Endothelial cell (in vitro differentiated cells): ENCODE measurements at regions not wholly inside any gene's neighbourhood (a gene's known extent, or its start where the extent isn't known, plus 50 kb on each side); places are given as distances from the start of the nearest gene placed in this dataset.

Experiments used
- DNase-seq: peaks from one replicate; pipeline ENCODE4 v3.0.0; 2021; ENCODE audit warnings: low spot score
- H3K27ac Mint-ChIP-seq: one replicate; pipeline ENCODE4 v1.8.0; 2021; ENCODE audit warnings: mixed read lengths, inconsistent platforms; ENCODE audit not compliant: unreplicated experiment
- H3K27me3 Mint-ChIP-seq: one replicate; pipeline ENCODE4 v1.8.0; 2021; ENCODE audit warnings: mild to moderate bottlenecking, moderate library complexity, mixed read lengths, inconsistent platforms; ENCODE audit not compliant: unreplicated experiment
- H3K36me3 Mint-ChIP-seq: one replicate; pipeline ENCODE4 v1.8.0; 2021; ENCODE audit warnings: mild to moderate bottlenecking, low read depth, mixed read lengths, inconsistent platforms; ENCODE audit not compliant: unreplicated experiment
- H3K4me1 Mint-ChIP-seq: one replicate; pipeline ENCODE4 v1.8.0; 2021; ENCODE audit warnings: mild to moderate bottlenecking, mixed read lengths, inconsistent platforms; ENCODE audit not compliant: unreplicated experiment
- H3K4me3 Mint-ChIP-seq: one replicate; pipeline ENCODE4 v1.8.0; 2021; ENCODE audit warnings: mild to moderate bottlenecking, mixed read lengths, inconsistent platforms; ENCODE audit not compliant: unreplicated experiment
- H3K9me3 Mint-ChIP-seq: one replicate; pipeline ENCODE4 v1.8.0; 2021; ENCODE audit warnings: mixed read lengths, inconsistent platforms; ENCODE audit not compliant: unreplicated experiment
- TF ChIP-seq, protein P1 (sequence below): fragments of 200-600 bp; sonication (generic); IDR thresholded peaks from one replicate; pipeline ENCODE4 v1.5.0; 2021; ENCODE audit warnings: antibody characterized with exemption; ENCODE audit not compliant: unreplicated experiment

DNA sequence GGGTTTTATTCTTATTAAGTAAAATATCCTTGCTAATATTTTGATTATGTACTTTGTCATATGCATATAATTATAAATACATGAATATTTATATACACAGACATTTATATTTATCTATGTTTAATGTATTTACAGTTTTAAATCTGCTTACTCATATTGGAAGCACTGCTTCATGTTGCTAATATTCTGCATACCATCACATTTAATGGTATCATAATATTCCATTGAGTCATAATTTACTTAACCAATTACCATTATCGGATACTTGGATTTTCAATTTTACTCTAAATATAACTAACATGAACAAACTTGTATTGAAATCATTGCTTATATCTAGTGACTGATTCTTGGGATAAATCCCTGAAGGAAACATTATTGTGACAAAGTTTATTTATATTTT lies 155.2 kb downstream of the MBL2 start:
- Mint-ChIP-seq H3K36me3 (no peaks in the 10 kb centered on the region), H3K4me1 (peaks cover 10% of the 10 kb centered on the region), H3K9me3 (no peaks in the 10 kb centered on the region), H3K27ac (no peak overlapping the region), H3K27me3 (peaks cover 3% of the 10 kb centered on the region), H3K4me3 (no peak overlapping the region)
- DNase-seq: no peak
- TF ChIP-seq, protein P1, sequence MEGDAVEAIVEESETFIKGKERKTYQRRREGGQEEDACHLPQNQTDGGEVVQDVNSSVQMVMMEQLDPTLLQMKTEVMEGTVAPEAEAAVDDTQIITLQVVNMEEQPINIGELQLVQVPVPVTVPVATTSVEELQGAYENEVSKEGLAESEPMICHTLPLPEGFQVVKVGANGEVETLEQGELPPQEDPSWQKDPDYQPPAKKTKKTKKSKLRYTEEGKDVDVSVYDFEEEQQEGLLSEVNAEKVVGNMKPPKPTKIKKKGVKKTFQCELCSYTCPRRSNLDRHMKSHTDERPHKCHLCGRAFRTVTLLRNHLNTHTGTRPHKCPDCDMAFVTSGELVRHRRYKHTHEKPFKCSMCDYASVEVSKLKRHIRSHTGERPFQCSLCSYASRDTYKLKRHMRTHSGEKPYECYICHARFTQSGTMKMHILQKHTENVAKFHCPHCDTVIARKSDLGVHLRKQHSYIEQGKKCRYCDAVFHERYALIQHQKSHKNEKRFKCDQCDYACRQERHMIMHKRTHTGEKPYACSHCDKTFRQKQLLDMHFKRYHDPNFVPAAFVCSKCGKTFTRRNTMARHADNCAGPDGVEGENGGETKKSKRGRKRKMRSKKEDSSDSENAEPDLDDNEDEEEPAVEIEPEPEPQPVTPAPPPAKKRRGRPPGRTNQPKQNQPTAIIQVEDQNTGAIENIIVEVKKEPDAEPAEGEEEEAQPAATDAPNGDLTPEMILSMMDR: no peak

DNA sequence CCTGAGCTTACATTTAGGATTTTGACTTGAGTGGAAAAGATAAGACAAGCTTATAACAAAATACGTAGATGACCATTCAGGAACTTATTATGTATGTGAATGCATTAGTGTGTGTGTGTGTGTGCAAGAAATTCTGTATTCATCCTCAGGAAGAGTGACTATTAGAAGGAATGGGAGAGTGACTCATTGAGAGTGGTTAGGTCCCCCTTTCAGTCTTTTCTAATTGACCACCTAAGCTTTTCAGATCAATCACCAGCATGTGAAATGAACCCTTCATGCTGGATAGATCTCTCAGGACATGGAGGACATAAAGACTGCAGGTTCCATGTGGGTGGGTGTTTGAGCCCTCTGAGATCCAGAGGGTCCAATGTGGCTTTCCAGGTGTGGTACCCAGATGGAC lies 153.5 kb downstream of the MBL2 start:
- Mint-ChIP-seq H3K36me3 (no peaks in the 10 kb centered on the region), H3K4me1 (peaks cover 16% of the 10 kb centered on the region), H3K9me3 (no peaks in the 10 kb centered on the region), H3K27me3 (peaks cover 3% of the 10 kb centered on the region), H3K4me3 (no peak overlapping the region), H3K27ac (no peak overlapping the region)
- TF ChIP-seq, protein P1: no peak
- no peak for DNase-seq

DNA sequence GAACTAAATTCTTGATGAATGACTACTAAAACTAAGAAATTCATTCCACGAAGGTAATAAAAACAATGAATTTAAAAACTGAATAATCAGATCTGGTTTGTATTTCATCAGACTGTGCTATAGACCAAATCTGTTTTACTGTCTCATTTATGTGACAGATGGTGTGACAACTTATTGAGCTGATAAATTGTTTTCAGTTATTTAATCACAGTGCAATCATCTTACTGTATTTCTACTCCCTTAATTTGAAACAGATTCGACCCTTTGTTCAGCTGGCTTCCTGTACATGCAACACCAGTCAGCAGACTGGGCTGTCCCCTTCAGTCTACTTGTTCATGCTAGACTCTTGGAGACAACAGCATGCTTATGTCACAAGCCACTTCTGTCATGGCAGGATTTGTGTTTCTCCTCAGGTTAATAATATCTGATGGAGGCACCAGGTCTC lies 150.9 kb downstream of the MBL2 start:
- Mint-ChIP-seq H3K36me3 (no peaks in the 10 kb centered on the region), H3K4me3 (no peak overlapping the region), H3K27ac (no peak overlapping the region), H3K9me3 (no peaks in the 10 kb centered on the region), H3K27me3 (peaks cover 3% of the 10 kb centered on the region), H3K4me1 (peaks cover 18% of the 10 kb centered on the region)
- no peak for DNase-seq
- TF ChIP-seq, protein P1: no peak

DNA sequence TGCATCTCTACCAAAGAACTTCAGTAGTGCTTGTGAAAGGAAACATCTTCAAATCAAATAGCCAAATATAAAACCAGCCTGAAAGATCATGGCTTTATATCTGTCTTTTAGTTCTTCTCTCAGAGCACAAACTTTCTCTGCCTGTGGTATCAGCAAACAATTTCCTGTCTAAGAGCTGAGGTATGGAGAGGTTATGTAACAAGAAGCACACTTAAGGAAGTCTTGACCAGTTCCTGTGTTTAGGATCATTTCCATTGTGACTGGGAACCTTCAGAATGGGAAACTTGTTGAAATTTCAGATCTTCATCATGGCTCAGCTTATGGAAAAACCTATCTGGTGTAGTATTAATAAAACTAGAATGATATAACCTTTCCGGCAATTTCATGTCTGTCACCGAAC lies 148.8 kb downstream of the MBL2 start:
- peaks cover 3% of the 10 kb centered on the region for H3K27me3 Mint-ChIP-seq
- no peaks in the 10 kb centered on the region for H3K9me3 Mint-ChIP-seq
- no peak overlapping the region for H3K4me3 Mint-ChIP-seq
- H3K36me3 Mint-ChIP-seq: no peaks in the 10 kb centered on the region
- TF ChIP-seq, protein P1: no peak
- H3K27ac Mint-ChIP-seq: peak overlapping the region; percentile 41
- no peak for DNase-seq
- peaks cover 18% of the 10 kb centered on the region for H3K4me1 Mint-ChIP-seq

DNA sequence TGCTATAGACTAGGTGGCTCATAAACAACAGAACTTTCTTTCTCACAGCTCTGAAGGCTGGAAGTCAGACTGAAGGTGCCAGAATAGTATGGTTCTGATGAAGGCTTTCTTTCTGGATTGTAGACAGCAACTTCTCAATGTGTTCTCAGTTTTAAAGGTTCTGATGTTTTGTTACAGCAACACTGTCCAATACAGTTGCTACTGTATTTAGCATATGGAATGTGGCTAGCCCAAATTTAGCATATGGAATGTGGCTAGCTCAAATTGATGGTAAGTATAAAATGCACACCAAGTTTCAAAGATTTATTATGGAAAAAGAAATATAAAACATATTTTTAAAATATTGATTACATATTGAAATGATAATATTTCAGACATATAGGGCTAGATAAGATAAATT lies 145.3 kb downstream of the MBL2 start:
- Mint-ChIP-seq H3K27me3 (no peaks in the 10 kb centered on the region), H3K4me3 (no peak overlapping the region), H3K4me1 (peaks cover 14% of the 10 kb centered on the region), H3K9me3 (no peaks in the 10 kb centered on the region), H3K27ac (no peak overlapping the region), H3K36me3 (no peaks in the 10 kb centered on the region)
- DNase-seq: no peak
- TF ChIP-seq, protein P1: no peak
